KBM-7 (cell line): ENCODE measurements at regions not wholly inside any gene's neighbourhood (a gene's known extent, or its start where the extent isn't known, plus 50 kb on each side); places are given as distances from the start of the nearest gene placed in this dataset.
"Not testable (repeated sequence)": the region's sequence is repeated elsewhere in the genome, so short reads cannot be mapped to it uniquely, and the experiment has no call there.

Source experiments
- DNase-seq: peaks from one replicate; pipeline ENCODE4 v3.0.0-alpha.2; 2015
- in situ Hi-C: fragments of 300-500 bp; cut with MboI; formaldehyde crosslinking; loops from 2 replicates; pipeline ENCODE4 v1.14.3; 2020; ENCODE audit warnings: low sequenced_read_pairs, low pct_unique_long_range_greater_than_20kb, mixed read lengths

GRCh38 chr6:91243436-91243835 is 656.6 kb upstream of the MAP3K7 start:
- no peak for DNase-seq
- in situ Hi-C loops, result no loop called here

GRCh38 chr6:91242614-91242949 is 655.7 kb upstream of the MAP3K7 start:
- in situ Hi-C loops, result no loop called here
- no peak for DNase-seq

- DNase-seq, result no peak
- in situ Hi-C loops, result no loop called here
Measured at GRCh38 chr6:91241946-91242613, 655.2 kb upstream of the MAP3K7 start.

GRCh38 chr6:91240878-91241603 is 654.2 kb upstream of the MAP3K7 start:
- no peak for DNase-seq
- in situ Hi-C loops, result no loop called here

DNA sequence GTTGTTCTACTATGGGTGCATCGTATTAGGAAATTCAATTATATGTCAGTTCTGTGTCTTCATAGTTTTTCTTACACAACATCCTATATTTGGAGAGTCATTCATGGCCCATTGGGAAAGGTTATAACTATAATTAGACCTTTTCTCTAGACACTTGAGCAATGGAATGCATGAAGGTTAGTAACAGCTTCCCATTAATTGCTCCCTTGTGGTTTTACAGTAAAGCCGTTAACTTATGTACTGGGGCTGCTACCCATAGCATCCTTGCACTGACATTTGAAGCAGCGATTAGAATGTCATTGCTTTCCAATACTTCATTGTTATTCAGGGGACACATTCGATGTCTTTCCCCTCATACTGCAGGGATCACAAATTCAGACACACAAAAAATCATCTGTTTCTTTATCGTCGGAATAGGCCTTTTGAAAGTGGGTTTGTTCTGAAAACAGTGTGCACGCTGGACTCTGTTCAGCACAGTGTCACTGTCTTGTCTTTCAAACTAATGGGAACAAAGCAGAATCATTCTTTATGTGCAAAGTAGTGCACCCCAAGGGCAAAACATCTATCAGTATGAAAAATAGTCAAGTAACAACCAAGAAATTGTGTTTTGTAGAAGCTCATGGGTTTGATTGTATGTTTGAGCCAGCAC is 634.3 kb upstream of the MAP3K7 start:
- DNase-seq, result no peak
- in situ Hi-C loops, result no loop called here

DNA sequence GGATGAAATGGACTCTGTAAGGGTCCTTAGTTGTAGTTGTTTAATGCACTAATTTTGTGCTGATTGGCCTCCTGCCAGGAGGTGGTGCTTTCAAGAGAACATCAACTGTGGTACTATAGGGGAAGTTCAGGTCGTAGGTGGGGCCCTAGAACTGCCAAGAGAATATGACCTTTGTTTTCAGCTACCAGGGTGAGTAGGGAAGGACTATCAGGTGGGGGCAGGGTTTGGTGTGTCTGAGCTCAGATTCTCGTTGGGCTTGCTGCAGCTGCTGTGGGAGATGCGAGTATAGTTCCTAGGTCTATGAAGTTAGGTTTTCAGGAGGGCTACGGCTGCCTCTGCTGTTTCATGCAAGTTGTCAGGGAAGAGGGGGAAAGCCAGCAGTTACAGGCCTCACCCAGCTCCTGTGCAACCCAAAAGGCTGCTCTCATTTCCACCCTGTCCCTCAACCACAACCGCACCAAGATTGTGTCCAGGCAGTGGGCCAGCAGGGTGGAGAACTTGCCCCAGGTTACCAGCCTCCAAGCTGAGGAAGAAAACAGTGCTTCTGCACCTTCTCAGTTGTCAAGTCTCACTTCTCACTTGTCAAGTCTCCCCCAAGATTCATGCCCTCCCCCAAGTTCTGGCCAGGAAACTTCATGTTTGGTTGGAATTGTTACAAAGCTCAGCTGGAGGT is 626.5 kb upstream of the MAP3K7 start:
- DNase-seq, result no peak
- in situ Hi-C loops, result no loop called here

DNA sequence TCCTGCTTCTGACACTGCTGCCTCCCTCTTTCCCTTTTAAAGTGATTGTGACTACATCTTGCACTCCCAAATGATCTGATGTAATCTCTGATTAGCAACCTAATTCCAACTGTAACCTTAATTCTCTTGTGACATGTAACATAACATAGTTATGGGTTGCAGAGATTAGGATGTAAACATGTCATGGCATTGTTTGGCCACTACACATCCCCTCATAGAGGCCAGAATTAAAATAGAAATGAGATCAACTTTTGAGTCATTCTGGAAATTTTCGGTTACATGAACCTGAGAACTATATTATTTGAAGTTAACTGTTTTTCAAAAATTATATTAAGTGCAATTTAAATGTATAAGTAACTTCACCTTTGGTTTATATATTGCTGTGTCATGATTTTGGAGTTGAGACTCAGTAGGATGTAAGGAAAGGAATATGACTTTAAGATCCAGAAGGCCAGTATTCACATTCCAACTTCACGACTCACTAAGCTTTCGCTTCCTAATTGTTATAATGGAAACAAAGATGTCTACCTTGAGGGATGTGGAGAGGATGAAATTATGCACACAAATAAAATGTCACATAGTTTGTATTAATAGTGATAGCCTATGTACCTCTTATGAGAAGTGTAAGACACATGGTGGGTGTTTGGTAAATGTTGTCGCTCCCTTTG is 611.9 kb upstream of the MAP3K7 start:
- DNase-seq, result no peak
- in situ Hi-C loops, result no loop called here

GRCh38 chr6:91196729-91197128 is 609.9 kb upstream of the MAP3K7 start:
- no peak for DNase-seq

GRCh38 chr6:91193446-91193845 is 606.6 kb upstream of the MAP3K7 start:
- in situ Hi-C loops, result no loop called here
- no peak for DNase-seq

More at GRCh38 chr6:91196729-91197128, 609.9 kb upstream of the MAP3K7 start:
- in situ Hi-C loops, result no loop called here

DNA sequence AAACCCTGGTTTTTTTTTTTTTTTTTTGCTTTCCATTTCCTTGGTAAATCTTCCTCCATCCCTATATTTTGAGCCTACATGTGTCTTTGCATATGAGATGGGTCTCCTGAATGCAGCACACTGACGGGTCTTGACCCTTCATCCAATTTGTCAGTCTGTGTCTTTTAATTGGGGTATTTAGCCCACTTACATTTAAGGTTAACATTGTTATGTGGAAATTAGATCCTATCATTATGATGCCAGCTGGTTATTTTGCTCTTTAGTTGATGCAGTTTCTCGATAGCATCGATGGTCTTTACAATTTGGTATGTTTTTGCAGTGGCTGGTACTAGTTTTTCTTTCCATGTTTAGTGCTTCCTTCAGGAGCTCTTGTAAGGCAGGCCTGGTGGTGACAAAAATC is 603.2 kb upstream of the MAP3K7 start:
- DNase-seq, in situ Hi-C loops: not testable (repeated sequence)

- no peak for DNase-seq
- in situ Hi-C loops, result no loop called here
Measured at GRCh38 chr6:91185072-91185471, 598.2 kb upstream of the MAP3K7 start.

DNA sequence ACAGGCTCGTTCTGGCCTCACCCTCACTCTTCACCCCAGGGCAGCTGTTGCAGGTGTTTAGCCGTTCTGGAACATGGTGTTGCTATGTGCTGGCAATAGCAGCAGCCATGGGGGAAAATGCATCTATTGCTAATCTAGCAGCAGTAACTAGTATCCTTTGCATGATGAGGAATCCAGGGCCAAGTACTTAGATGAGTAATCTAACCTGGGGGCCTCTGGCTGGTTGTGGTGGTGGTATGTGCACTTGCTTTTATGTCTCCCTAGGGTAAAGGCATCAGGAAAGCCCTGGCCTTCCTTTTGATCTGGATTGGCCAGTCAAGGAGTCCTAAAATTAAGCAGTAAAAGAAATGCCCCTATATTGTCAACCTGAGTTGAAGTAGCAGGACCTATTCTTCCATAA is 594.5 kb upstream of the MAP3K7 start:
- no peak for DNase-seq
- in situ Hi-C loops, result no loop called here

GRCh38 chr6:91173651-91174050 is 586.8 kb upstream of the MAP3K7 start:
- DNase-seq, result no peak
- in situ Hi-C loops, result no loop called here

- no peak for DNase-seq
- in situ Hi-C loops, result no loop called here
Measured at GRCh38 chr6:91173186-91173585, 586.3 kb upstream of the MAP3K7 start.

- in situ Hi-C loops, result no loop called here
Measured at GRCh38 chr6:91171754-91172462, 585.0 kb upstream of the MAP3K7 start.

GRCh38 chr6:91167846-91168245 is 581.0 kb upstream of the MAP3K7 start:
- in situ Hi-C loops, result no loop called here
- no peak for DNase-seq

More at GRCh38 chr6:91171754-91172462, 585.0 kb upstream of the MAP3K7 start:
- no peak for DNase-seq

DNA sequence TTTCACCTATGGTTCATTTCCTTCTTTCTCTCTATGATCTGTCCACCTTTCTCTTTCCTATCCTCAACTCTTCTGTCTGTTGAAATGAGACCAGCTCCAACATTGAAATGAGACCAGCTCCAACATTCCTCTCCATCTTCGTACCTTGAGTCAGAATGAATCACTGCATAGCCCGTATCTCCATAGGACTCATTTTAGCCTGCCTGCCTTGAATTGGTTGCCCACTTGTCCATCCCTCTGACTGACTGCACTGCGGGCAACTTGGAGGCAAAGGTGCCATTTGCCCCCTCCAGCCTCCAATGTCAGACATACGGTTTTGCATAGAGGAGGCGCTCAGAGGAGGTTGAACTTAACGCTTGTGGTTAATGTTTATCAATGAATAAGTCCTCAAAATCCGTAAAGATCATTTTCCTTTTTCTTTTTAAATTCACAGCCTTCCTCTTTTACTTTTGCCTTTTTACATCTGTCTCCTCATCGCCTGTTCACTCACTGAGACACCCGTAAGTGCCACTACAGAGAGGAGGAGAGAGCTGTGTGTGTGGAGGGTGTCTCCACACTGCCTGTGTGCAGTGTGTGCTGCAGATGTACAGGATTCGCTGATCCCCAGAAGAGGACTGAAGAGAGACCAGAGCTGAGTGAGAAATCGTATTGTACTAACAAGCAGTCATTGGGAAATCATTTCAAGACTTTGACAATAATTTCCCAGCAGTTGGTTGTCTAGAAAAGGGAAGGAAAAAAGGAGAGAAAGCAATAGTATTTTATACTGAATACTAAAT is 579.6 kb upstream of the MAP3K7 start:
- in situ Hi-C loops, result no loop called here
- DNase-seq, result no peak

GRCh38 chr6:91164105-91164504 is 577.2 kb upstream of the MAP3K7 start:
- no peak for DNase-seq

More at GRCh38 chr6:91164105-91164504, 577.2 kb upstream of the MAP3K7 start:
- in situ Hi-C loops, result no loop called here
